ENCODE measurements at regions not wholly inside any gene's neighbourhood (a gene's known extent, or its start where the extent isn't known, plus 50 kb on each side); places are given as distances from the start of the nearest gene placed in this dataset.

DNA sequence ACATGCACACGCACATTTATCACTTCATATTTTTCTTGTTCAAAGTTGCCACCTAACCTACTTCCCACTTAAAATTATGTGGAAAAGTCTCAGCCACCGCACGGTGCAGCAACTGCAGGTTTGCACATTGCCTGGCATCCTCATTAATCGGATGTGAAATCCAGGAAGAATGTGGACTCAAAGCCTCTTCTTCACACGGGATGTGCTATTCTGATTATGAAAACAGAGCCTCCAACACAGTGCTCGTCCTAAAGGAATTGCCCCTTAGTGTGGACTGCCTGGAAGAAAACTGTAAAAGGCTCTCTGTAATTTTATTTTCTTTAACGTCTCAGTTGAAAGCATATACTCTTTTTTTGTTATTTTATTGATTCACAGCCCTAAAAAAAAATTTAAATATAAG, 1303.5 kb downstream of the EFNB2 start:
- no peak overlapping the region for H3K4me2 ChIP-seq (ENCODE audit: insufficient read depth in 1 of 2, low read depth in 2 of 2, low read length in 2 of 2)
- no peak overlapping the region for H4K5ac ChIP-seq (ENCODE audit: insufficient read length, low read depth, low read length)
- 96% methylated on average over 7 of the region's 7 CpGs; no CpG with 5 or more reads in 1 of the 2 experiments for WGBS, 2 experiments (ENCODE audit: extremely low coverage in 1 of 2, insufficient coverage in 1 of 2, insufficient read length in 1 of 2, insufficient replicate concordance in 2 of 2, low coverage in 1 of 2, low lambda C conversion rate in 2 of 2, missing lambda C conversion rate in 1 of 2)
- CTCF ChIA-PET (ENCODE audit: partially characterized antibody) = no interaction called here
- POLR2A ChIA-PET (ENCODE audit: partially characterized antibody) = no interaction called here
- no peak overlapping the region for H2BK120ac ChIP-seq (replicated peaks; ENCODE audit: low read depth, low read length)
- H2AK5ac ChIP-seq (ENCODE audit: low read depth, low read length) = no peak overlapping the region
- H3K27me3 ChIP-seq (replicated peaks in 1 of 4; ENCODE audit: control insufficient read depth in 3 of 4, extremely low read depth in 1 of 4, insufficient read depth in 3 of 4, low read length in 3 of 4) = no peaks in the 10 kb centered on the region
- H3K23me2 ChIP-seq (ENCODE audit: low read depth, low read length) = no peaks in the 10 kb centered on the region
- no peak overlapping the region for H3K9ac ChIP-seq (replicated peaks in 1 of 4; ENCODE audit: extremely low read depth in 1 of 4, low read depth in 3 of 4, low read length in 3 of 4)
- H2BK12ac ChIP-seq (ENCODE audit: low read depth, low read length) = no peak overlapping the region
- H4K20me1 ChIP-seq (replicated peaks in 1 of 2; ENCODE audit: control insufficient read depth in 1 of 2, insufficient read depth in 2 of 2, low read length in 2 of 2) = no peaks in the 10 kb centered on the region
- H3K4me3 ChIP-seq (ENCODE audit: extremely low read depth in 1 of 4, insufficient read depth in 2 of 4, low read depth in 3 of 4, low read length in 4 of 4) = no peak overlapping the region
- H3K23ac ChIP-seq (ENCODE audit: insufficient read length) = no peak overlapping the region
- no peak overlapping the region for H2BK5ac ChIP-seq (ENCODE audit: low read depth, low read length)
- H3K14ac ChIP-seq (ENCODE audit: insufficient read length) = no peak overlapping the region
- FAIRE-seq (no peak), DNase-seq (ENCODE audit: low read depth in 1 of 2, low spot score in 2 of 2) (no peak)
- no peak overlapping the region for H2BK20ac ChIP-seq (ENCODE audit: low read length)
- no peaks in the 10 kb centered on the region for H3K9me3 ChIP-seq (ENCODE audit: insufficient read depth in 2 of 2, low read depth in 1 of 2, low read length in 1 of 2)
- no peak overlapping the region for H3K18ac ChIP-seq (ENCODE audit: extremely low read depth, low read length)
- no peak overlapping the region for H2AFZ ChIP-seq (ENCODE audit: low read length)
- no peaks in the 10 kb centered on the region for H3K79me1 ChIP-seq (ENCODE audit: low read depth, low read length)
- H3K56ac ChIP-seq (replicated peaks; ENCODE audit: insufficient read length, low read depth, low read length) = no peak overlapping the region
- H4K8ac ChIP-seq (ENCODE audit: extremely low read depth, insufficient read depth, low read length) = no peak overlapping the region
- H3K27ac ChIP-seq (ENCODE audit: low read depth, low read length) = no peak overlapping the region
- no peaks in the 10 kb centered on the region for H3K79me2 ChIP-seq (ENCODE audit: control insufficient read depth in 1 of 2, insufficient read depth in 2 of 2, low read length in 2 of 2)
- no peak for TF ChIP-seq ASH2L (IDR thresholded peaks at IDR 0.05; ENCODE audit: low read length)
- no peak for TF ChIP-seq NANOG (IDR thresholded peaks at IDR 0.05; ENCODE audit: insufficient read depth, low read depth, low read length, poor library complexity, severe bottlenecking)
- no peak for TF ChIP-seq BCL11A (IDR thresholded peaks at IDR 0.05; ENCODE audit: low read depth in 2 of 2, low read length in 2 of 2)
- no peak for TF ChIP-seq JUN (IDR thresholded peaks at IDR 0.05; ENCODE audit: low read depth, low read length)
- TF ChIP-seq, protein P1, sequence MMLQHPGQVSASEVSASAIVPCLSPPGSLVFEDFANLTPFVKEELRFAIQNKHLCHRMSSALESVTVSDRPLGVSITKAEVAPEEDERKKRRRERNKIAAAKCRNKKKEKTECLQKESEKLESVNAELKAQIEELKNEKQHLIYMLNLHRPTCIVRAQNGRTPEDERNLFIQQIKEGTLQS (IDR thresholded peaks at IDR 0.05; ENCODE audit: insufficient read depth, low read depth, low read length) = no peak
- no peak for TF ChIP-seq SIN3A (conservative IDR thresholded peaks at IDR 0.05 in 1 of 2, IDR thresholded peaks at IDR 0.05 in 1 of 2; ENCODE audit: low read depth in 1 of 2, low read length in 2 of 2)
- no peaks in the 10 kb centered on the region for H3K36me3 ChIP-seq (ENCODE audit: control insufficient read depth in 2 of 4, insufficient read depth in 4 of 4, low read length in 3 of 4)
- H2BK15ac ChIP-seq (ENCODE audit: low read length) = no peak overlapping the region
- no peak overlapping the region for H3K4ac ChIP-seq (replicated peaks; ENCODE audit: insufficient read length, low read depth, low read length)
- no peak overlapping the region for H4K91ac ChIP-seq (replicated peaks; ENCODE audit: insufficient read length, low read length)
- no peaks in the 10 kb centered on the region for H3K4me1 ChIP-seq (replicated peaks in 1 of 4; ENCODE audit: control insufficient read depth in 3 of 4, insufficient read depth in 4 of 4, low read length in 3 of 4)
